Activated CD4-positive, alpha-beta T cell treated with anti-CD3 and anti-CD28 coated beads for 36 hours (primary cell): ENCODE measurements at regions not wholly inside any gene's neighbourhood (a gene's known extent, or its start where the extent isn't known, plus 50 kb on each side); places are given as distances from the start of the nearest gene placed in this dataset.

Experiments used
- ATAC-seq: fragments of 200-7000 bp; cut with Tn5 transposase; one replicate; pipeline ENCODE4 v1.10.0; 2021; ENCODE audit warnings: mild to moderate bottlenecking, moderate library complexity
- CTCF ChIA-PET: fragments of 350-600 bp; sonication (Branson Sonifier 250); formaldehyde crosslinking; loops from one replicate; lab custom pipeline; 2021; ENCODE audit warnings: antibody characterized with exemption; lab: Charles Lee
- POLR2A ChIA-PET: fragments of 350-600 bp; sonication (Branson Sonifier 250); formaldehyde crosslinking; loops from one replicate; lab custom pipeline; 2021; ENCODE audit warnings: antibody characterized with exemption, inconsistent platforms; lab: Charles Lee
- DNase-seq: peaks from one replicate; pipeline ENCODE4 v3.0.0-alpha.2; 2020
- H3K27ac Mint-ChIP-seq: one replicate; pipeline ENCODE4 v1.8.0; 2021; ENCODE audit warnings: mixed read lengths
- H3K27me3 Mint-ChIP-seq: one replicate; pipeline ENCODE4 v1.8.0; 2021; ENCODE audit warnings: mixed read lengths
- H3K36me3 Mint-ChIP-seq: one replicate; pipeline ENCODE4 v1.8.0; 2021; ENCODE audit warnings: low read depth, mixed read lengths
- H3K4me1 Mint-ChIP-seq: one replicate; pipeline ENCODE4 v1.8.0; 2021; ENCODE audit warnings: mixed read lengths
- H3K4me3 Mint-ChIP-seq: one replicate; pipeline ENCODE4 v1.8.0; 2021; ENCODE audit warnings: mild to moderate bottlenecking, moderate library complexity, mixed read lengths
- H3K9me3 Mint-ChIP-seq: one replicate; pipeline ENCODE4 v1.8.0; 2021; ENCODE audit warnings: low read depth, mixed read lengths
- intact Hi-C, 2 experiments: fragments of 100-400 bp; cut with DNase I in 1 of 2; cut with micrococcal nuclease in 1 of 2; formaldehyde crosslinking; loops; one replicate each; pipeline versions ENCODE4 v1.14.2 to v1.15.1; 2022 to 2024; cut with DNase I, micrococcal nuclease

DNA sequence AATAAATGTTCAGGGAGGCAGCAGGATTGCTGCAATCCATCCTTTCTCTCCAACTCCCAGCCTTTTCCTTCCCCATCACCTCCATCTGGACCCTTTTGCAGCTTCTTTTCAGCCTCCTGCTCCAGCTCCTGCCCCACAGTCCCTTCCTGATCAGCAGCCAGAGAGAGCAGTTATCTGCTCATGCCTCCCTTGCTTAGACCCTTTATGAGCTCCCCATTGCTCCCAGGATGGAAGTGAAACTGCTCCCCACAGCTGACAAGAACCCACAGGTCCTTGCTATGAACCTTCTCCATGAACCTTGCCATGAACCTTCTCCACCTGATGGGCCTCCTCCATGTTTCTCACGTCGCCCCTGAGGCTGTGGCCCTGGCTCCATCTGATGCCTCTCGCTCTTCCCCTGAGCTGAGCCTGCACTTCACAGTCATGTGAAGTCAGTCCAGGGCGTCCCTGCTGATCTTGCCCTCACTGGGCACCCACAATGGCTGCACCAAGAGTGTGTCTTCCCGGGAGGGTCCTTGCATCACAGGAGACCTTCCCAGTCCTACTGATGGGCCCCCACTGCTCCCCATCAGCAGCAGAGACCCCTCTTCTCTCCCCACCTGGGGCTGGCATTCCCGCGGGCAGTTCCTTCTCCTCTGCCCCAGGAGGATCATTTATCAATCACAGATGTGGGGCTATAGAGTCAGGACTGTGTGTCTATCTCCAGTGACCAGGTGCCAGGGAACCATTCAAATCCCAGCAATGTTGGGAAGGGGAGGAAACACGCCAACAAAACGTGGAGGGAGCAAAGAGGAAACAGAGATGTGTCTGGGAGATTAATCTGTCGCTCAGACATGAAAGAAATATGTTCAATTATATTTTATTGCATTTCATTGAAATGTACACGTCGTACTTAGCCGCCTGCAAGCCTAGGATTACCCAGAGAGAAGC lies 73.1 kb downstream of the MATN1 start:
- no peaks in the 10 kb centered on the region for H3K9me3 Mint-ChIP-seq
- no peak for ATAC-seq
- intact Hi-C loops: no loop called here
- CTCF ChIA-PET: interaction anchor here (0.5 kb wide), 1 partner anchor 10 kb away, joined by 5 read pairs; no protein-coding TSS in a partner anchor
- POLR2A ChIA-PET: no interaction called here
- DNase-seq: no peak
- H3K27ac Mint-ChIP-seq: no peak overlapping the region
- H3K4me1 Mint-ChIP-seq: peaks cover 11% of the 10 kb centered on the region
- H3K4me3 Mint-ChIP-seq: no peak overlapping the region
- H3K27me3 Mint-ChIP-seq: peaks cover 13% of the 10 kb centered on the region
- H3K36me3 Mint-ChIP-seq: no peaks in the 10 kb centered on the region

DNA sequence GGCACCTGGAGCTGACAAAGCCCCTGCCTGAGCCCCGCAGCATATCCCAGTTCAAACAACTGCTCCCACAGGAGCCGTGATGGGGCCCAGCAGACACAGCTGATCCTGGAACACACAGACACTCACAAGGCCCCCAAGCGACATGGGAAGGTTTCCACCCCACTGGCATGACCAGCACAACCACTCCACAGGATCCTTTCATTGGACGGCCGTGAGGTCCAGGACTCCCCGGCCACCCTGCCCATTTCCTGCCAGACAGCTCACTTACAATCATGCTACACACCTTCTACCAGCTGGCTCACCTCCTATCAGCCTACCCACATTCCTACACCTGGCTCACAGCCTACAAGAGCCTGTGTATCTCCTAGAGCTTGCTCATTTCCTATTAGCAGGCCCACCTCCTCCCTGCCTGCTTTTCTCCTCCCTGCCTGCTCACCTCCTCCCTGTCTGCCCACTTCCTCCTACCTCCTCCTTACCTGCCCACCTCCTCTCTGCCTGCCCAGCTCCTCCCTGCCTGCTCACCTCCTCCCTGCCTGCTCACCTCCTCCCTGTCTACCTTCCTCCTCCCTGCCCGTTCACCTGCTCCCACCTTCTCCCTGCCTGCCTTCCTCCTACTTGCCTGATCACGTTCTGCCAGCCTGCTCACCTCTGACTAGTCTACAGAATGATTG lies 73.9 kb downstream of the MATN1 start:
- Mint-ChIP-seq H3K36me3 (no peaks in the 10 kb centered on the region), H3K27me3 (peaks cover 14% of the 10 kb centered on the region), H3K4me3 (no peak overlapping the region), H3K4me1 (peaks cover 11% of the 10 kb centered on the region), H3K9me3 (no peaks in the 10 kb centered on the region), H3K27ac (no peak overlapping the region)
- no peak for DNase-seq
- POLR2A ChIA-PET: no interaction called here
- ATAC-seq: no peak
- intact Hi-C loops: no loop called here
- CTCF ChIA-PET: no interaction called here

DNA sequence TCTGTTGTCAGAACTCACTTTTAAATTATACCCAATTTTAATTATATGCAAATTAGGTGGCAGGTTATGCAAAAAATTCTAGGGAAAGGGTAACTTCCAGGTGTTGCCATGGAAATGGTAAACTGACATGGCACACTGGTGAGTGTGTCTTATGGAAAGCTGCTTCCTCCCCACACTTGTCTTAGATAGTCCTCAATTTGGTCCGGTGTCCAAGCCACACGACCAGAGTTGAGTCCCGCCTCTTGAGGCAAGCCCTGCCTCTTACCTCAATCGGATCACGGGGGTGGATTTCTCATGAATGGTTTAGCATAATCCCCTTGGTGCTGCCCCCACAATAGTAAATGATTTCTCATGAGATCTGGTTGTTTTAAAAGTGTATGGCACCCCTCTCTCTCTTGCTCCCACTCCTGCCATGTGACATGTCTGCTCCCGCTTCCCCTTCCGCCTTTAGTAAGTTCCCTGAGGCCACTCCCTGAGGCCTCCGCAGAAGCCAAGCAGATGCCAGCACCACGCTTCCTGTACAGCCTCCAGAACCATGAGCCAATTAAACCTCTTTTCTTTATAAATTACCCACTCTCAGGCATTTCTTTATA lies 74.9 kb downstream of the MATN1 start:
- H3K27me3 Mint-ChIP-seq: peaks cover 21% of the 10 kb centered on the region
- DNase-seq (no peak), ATAC-seq (no peak)
- no peak overlapping the region for H3K4me3 Mint-ChIP-seq
- H3K9me3 Mint-ChIP-seq: no peaks in the 10 kb centered on the region
- no peaks in the 10 kb centered on the region for H3K36me3 Mint-ChIP-seq
- POLR2A ChIA-PET: no interaction called here
- intact Hi-C loops: no loop called here
- no peak overlapping the region for H3K27ac Mint-ChIP-seq
- peaks cover 11% of the 10 kb centered on the region for H3K4me1 Mint-ChIP-seq
- CTCF ChIA-PET: no interaction called here

DNA sequence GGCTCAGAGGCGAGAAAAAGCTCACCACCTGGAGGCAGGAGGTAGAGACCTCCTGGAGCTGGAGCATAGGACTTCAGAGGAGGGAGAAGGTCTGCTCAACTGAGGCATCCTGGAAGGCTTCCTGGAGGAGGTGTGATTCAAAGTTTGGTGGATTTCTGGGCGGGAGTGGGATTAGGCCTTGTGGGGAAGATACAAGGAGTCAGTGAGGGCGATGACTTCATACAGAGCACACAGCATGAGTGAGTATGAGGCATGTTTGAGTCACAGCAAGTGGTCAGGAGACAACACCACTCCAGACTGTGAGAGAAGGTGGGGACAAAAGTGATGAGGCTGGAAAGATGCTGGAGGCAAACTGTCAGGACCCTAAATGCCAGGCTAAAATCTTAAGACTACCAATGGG lies 77.6 kb downstream of the MATN1 start:
- ATAC-seq (no peak), DNase-seq (no peak)
- Mint-ChIP-seq H3K4me1 (peaks cover 10% of the 10 kb centered on the region), H3K27me3 (peaks cover 25% of the 10 kb centered on the region), H3K4me3 (no peak overlapping the region), H3K27ac (no peak overlapping the region), H3K9me3 (no peaks in the 10 kb centered on the region), H3K36me3 (no peaks in the 10 kb centered on the region)
- intact Hi-C loops: no loop called here
- CTCF ChIA-PET: no interaction called here
- POLR2A ChIA-PET: no interaction called here

DNA sequence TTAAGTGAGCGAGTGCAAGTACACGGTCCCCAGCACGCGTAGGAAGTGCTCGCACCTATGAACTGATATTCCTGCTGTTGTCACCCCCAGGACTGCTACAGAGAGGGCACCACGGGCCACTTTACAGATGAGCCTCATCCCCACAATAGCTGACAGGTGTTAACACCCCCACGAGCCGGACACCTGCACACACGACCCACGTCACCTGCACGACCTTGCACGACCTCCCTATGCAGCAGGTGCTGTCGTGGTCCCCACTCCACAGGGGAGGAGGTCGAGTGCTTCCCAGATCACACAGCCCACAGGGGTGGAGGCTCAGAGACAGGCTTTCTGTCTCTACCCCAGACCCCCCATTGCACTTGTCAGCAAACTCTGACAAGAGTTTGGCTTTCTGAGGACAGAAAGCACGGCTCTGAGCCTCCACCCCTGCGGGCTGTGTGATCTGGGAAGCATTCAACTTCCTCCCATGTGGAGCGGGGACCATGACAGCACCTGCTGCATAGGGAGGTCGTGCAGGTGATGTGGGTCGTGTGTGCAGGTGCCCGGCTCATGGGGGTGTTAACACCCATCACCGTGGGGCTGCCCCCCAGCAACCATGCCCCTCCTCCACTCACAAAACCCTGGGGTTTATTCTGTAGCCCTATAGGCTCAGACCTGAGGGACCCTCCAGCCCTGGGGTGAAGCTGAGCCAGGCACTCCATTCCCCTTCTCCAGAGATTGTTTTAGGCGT lies 80.8 kb downstream of the MATN1 start:
- DNase-seq: no peak
- Mint-ChIP-seq H3K4me1 (no peaks in the 10 kb centered on the region), H3K9me3 (no peaks in the 10 kb centered on the region), H3K27ac (no peak overlapping the region), H3K4me3 (no peak overlapping the region), H3K36me3 (no peaks in the 10 kb centered on the region), H3K27me3 (peaks cover 18% of the 10 kb centered on the region)
- ATAC-seq: no peak
- intact Hi-C loops: no loop called here
- ChIA-PET POLR2A (no interaction called here), CTCF (no interaction called here)

DNA sequence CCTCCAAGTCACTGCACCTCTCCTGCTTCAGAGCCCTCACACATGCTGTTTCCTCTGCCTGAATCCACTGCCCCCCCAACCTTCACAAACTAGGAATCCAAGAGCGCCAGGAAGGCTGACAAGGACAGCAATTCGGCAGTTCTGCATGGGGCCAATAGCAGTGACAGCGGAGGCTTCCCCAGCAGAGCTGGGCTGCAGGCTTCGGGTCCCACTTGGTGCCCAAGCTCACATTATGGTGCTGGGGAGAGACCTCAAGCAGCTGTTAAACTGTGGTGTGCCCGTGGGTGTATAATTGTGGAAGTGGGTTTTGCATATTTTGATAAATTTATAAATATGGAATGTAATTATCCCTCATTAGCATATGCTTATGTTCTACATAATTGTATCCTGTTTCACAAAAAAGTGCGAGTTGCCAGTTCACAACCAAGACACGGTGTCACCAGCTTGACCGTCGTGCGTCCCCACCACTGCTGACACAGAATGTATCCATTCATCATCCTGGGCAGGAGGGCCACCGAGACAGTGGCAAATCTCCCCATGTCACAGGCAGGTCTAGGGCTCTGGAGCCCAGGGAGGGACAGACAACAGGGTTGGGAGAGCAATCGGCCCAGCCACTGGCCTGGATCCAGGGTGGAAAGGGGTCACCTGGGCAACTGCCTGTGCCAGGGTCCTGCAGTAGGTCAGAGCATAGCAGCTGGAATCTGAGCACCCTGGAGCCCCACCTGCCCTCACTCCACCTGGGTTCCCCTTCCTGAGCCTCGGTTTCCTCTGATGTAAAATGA lies 81.6 kb downstream of the MATN1 start:
- H3K4me1 Mint-ChIP-seq: no peaks in the 10 kb centered on the region
- ChIA-PET CTCF (no interaction called here), POLR2A (no interaction called here)
- no peak overlapping the region for H3K4me3 Mint-ChIP-seq
- no peak for DNase-seq
- H3K9me3 Mint-ChIP-seq: no peaks in the 10 kb centered on the region
- no peak for ATAC-seq
- peaks cover 18% of the 10 kb centered on the region for H3K27me3 Mint-ChIP-seq
- intact Hi-C loops: no loop called here
- no peak overlapping the region for H3K27ac Mint-ChIP-seq
- no peaks in the 10 kb centered on the region for H3K36me3 Mint-ChIP-seq

DNA sequence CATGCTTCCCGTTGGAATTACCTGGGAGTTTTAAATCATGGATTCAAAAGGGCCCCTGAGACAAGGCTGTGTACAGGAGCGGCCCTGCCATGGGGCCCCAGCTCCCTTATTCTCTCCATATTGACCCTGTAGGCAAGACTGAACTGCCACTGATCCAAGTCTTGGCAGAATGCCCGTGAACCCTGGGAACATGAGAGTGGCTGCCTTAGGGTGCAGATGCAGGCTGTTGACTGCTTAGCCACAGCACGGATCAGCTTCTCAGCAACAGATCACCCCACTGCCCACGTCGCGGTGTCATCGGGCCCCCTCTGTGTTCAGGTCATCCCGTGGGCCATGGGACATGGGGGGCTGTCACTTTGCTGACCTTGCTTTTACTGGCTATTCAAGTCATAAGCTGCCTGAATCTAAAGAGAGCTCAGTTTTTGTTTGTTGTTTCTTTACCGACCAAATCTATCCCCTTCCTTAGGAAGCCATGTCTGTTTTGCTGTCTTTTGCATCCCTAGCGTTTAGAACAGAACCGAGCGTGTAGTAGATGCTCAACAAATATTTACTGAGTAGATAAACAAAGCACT lies 83.4 kb downstream of the MATN1 start:
- no peaks in the 10 kb centered on the region for H3K9me3 Mint-ChIP-seq
- H3K4me3 Mint-ChIP-seq: no peak overlapping the region
- peaks cover 12% of the 10 kb centered on the region for H3K27me3 Mint-ChIP-seq
- ChIA-PET CTCF (interaction anchor here (0.8 kb wide), 1 partner anchor 10 kb away, joined by 5 read pairs; no protein-coding TSS in a partner anchor), POLR2A (no interaction called here)
- no peaks in the 10 kb centered on the region for H3K4me1 Mint-ChIP-seq
- DNase-seq: no peak
- no peak overlapping the region for H3K27ac Mint-ChIP-seq
- no peaks in the 10 kb centered on the region for H3K36me3 Mint-ChIP-seq
- ATAC-seq: no peak
- intact Hi-C loops: no loop called here

DNA sequence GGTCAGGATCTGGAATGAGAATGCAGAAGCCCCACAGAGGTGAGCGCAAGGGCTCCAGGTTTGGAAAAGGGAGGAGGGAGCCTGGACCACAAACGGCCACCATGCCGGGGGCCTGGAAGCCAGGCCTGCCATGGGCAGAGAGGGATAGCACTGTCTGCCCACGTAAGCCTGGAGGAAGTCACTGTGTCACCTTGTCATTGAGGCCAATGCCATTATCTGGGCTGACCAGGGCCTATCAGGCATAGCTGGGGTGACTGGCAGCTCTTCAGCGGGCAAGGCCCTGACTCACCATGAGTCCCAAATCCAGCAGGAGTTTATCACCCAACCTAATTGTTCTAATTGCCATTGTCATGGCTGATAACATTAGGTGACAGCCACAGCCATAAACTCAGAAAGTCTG lies 84.6 kb downstream of the MATN1 start:
- Mint-ChIP-seq H3K4me1 (no peaks in the 10 kb centered on the region), H3K27me3 (peaks cover 7% of the 10 kb centered on the region), H3K27ac (no peak overlapping the region), H3K4me3 (no peak overlapping the region), H3K36me3 (no peaks in the 10 kb centered on the region), H3K9me3 (no peaks in the 10 kb centered on the region)
- intact Hi-C loops: no loop called here
- ATAC-seq (no peak), DNase-seq (no peak)
- ChIA-PET POLR2A (no interaction called here), CTCF (no interaction called here)

DNA sequence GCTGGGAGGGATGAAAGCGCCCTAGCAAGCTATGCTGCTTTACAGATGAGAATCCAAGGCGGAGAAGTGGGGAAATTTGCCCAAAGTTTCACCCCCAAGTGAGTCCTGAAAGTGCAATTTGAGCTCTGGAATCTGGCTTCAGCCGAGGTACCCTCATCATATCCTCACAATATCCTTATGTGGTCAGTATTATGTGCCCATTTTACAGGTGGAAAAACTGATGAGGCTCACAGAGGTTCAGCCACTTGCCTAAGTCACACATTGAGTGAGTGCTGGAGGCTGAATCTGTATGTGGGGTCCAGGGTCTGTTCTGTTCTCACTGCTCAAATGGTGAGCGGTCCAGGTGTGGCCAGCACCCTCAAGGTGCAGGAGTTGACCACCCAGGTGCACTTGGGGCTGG lies 85.3 kb downstream of the MATN1 start:
- Mint-ChIP-seq H3K36me3 (no peaks in the 10 kb centered on the region), H3K4me3 (no peak overlapping the region), H3K4me1 (no peaks in the 10 kb centered on the region), H3K27ac (no peak overlapping the region), H3K9me3 (no peaks in the 10 kb centered on the region), H3K27me3 (peaks cover 2% of the 10 kb centered on the region)
- DNase-seq (no peak), ATAC-seq (no peak)
- POLR2A ChIA-PET: no interaction called here
- intact Hi-C loops: no loop called here
- CTCF ChIA-PET: no interaction called here

DNA sequence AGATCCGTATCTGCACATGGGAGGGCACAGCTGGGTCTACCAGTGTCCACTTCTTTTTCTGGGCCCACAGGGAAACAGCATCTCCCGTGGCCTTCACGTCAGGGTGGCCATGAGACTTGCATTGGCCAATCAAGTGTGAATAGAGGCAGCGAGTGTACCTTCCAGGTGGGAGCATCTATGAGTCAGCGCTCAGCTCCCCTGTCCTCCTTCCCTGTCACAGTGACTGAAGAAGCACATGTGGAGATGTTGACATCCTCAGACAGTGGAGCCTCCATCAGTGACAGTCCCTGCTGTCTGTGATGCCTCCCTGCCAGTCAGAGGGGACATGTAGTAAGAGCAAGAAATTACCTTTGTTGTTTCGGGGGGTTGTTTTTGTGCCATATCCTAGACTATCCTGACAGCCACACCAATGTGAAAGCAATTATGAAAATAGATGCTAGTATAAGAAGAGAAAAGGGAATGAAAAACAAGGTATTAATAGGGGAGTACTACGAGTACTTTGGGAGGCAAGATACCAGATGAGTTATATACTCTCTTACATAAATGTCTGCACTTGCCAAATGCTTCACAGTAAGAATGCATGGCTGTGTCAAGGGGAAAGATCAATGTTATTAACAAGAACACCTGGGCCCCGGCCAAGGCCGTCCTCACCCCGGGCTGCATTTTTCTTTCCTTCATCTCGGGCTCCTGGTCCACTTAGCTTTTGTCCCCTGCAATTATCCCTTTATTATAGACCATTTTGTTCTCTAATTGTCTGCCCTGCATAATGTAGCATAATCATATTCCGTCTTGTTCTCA lies 86.0 kb downstream of the MATN1 start:
- Mint-ChIP-seq H3K36me3 (no peaks in the 10 kb centered on the region), H3K4me1 (no peaks in the 10 kb centered on the region), H3K9me3 (no peaks in the 10 kb centered on the region), H3K27me3 (peaks cover 2% of the 10 kb centered on the region), H3K27ac (no peak overlapping the region), H3K4me3 (no peak overlapping the region)
- POLR2A ChIA-PET: no interaction called here
- ATAC-seq (no peak), DNase-seq (no peak)
- intact Hi-C loops: no loop called here
- CTCF ChIA-PET: no interaction called here
